Kidney (tissue), 13 donors: ENCODE measurements at regions not wholly inside any gene's neighbourhood (a gene's known extent, or its start where the extent isn't known, plus 50 kb on each side); places are given as distances from the start of the nearest gene placed in this dataset.

Experiments used
- DNase-seq, 5 donors: peaks; one replicate each; pipeline ENCODE4 v3.0.0-alpha.2; 2013 to 2020
- FAIRE-seq: peaks from 2 replicates; lab custom pipeline; 2012; peaks lifted over from hg19 to GRCh38; lab: Jason Lieb, UNC
- H3K27ac ChIP-seq, 2 donors: one replicate each; pipeline ENCODE4 v1.7.0; 2013; ENCODE audit warnings: low read depth in 2 of 2, low read length in 2 of 2, inconsistent platforms in 1 of 2
- H3K27me3 ChIP-seq: one replicate; pipeline ENCODE4 v1.7.1; 2013; ENCODE audit warnings: low read length, inconsistent platforms; ENCODE audit not compliant: control insufficient read depth, insufficient read depth
- H3K36me3 ChIP-seq, 3 donors: one replicate each; pipeline versions ENCODE4 v1.7.0 to v1.7.1; 2013; ENCODE audit warnings: low read length in 3 of 3, control low read depth in 1 of 3, inconsistent platforms in 1 of 3; ENCODE audit not compliant: insufficient read depth in 3 of 3, control insufficient read depth in 2 of 3
- H3K4me1 ChIP-seq, 3 donors: one replicate each; pipeline versions ENCODE4 v1.7.0 to v1.7.1; 2013; ENCODE audit warnings: low read length in 3 of 3, inconsistent platforms in 1 of 3, low read depth in 1 of 3; ENCODE audit not compliant: control insufficient read depth in 2 of 3, insufficient read depth in 2 of 3
- H3K4me3 ChIP-seq, 3 donors: one replicate each; pipeline versions ENCODE4 v1.7.0 to v1.8.1; 2013; ENCODE audit warnings: low read length in 3 of 3, control low read depth in 1 of 3, inconsistent platforms in 1 of 3
- H3K9ac ChIP-seq, 3 donors: one replicate each; pipeline versions ENCODE4 v1.7.0 to v1.7.1; 2013; ENCODE audit warnings: low read length in 3 of 3, control low read depth in 1 of 3, inconsistent platforms in 1 of 3
- H3K9me3 ChIP-seq, 3 donors: one replicate each; pipeline versions ENCODE4 v1.7.0 to v1.7.1; 2013; ENCODE audit warnings: low read length in 3 of 3, control low read depth in 1 of 3, inconsistent platforms in 1 of 3; ENCODE audit not compliant: control insufficient read depth in 2 of 3, insufficient read depth in 1 of 3
- intact Hi-C: fragments of 100-400 bp; cut with DNase I; formaldehyde crosslinking; loops from one replicate; pipeline ENCODE4 v1.11.1; 2022
- TF ChIP-seq, protein P1 (sequence below): IDR thresholded peaks from 3 replicates; pipeline ENCODE4 v1.5.1; 2012; ENCODE audit warnings: mild to moderate bottlenecking, moderate library complexity, borderline replicate concordance; ENCODE audit not compliant: insufficient read depth; ENCODE audit errors: extremely low read depth
- donor health status: control.
- donor health status: control.
- donor health status: control.
- donor health status: control.
- donor health status: control.
- donor health status: DM: yes; HTN: yes; CAD: no.
- donor health status: Normal renal cell carcinoma (clear cell type).

DNA sequence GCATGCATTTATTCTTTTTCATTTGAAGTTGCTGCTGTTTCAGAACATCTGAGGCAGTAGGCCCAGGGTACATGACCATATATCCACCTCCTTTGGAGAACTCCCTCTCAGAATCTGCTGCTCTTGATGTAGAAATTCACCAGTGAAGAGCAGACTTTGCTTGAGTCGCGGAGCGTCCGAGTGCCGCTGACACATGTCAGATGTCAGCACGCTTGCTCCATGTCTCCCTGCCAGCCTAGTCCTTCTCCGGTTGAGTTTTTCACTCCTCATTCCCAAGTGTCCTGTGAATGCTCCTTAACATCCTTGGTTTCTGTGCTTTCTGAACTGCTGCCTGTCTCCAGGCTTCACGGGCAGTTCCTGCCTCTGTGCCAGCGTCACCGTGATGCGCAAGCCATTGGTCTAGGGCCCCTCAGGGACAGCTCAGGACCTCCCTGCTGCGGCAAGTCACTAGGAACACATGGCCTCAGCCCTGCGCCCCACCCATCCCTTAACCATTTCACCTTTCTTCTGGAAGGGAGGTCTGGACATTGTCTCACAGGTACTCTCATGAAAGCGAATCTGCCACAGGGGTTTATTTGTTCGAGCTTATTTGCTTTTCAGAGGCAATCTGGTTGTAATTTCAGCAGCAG, 93.1 kb upstream of the RBPJ start:
- H3K9ac ChIP-seq = no peak overlapping the region
- no peaks in the 10 kb centered on the region for H3K36me3 ChIP-seq

DNA sequence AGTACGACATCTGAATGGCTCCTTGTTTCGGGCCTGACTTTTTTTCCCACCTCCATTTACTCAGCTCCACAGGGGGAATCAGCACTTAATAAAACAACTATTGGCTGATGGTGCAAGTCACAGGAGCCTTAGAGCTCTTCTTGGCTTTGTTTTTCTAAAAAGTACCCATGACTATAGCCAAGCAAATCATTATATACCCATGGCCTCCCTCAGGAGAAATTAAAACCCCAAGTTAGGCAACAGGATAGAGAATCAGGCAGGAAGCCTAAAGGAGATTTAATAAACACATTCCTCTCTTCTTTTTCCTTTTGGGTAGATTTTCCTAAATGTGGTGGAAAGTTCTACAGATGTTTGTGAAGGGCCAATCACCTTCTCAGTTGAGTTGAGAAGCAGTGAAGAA, 91.9 kb upstream of the RBPJ start:
- no peak for DNase-seq
- H3K27ac ChIP-seq = no peak overlapping the region
- H3K27me3 ChIP-seq = no peaks in the 10 kb centered on the region
- peaks cover 0 to 6% (median 0%) of the 10 kb centered on the region in 3 donors for H3K4me1 ChIP-seq
- intact Hi-C loops = no loop called here
- FAIRE-seq = no peak
- no peak overlapping the region for H3K4me3 ChIP-seq
- TF ChIP-seq, protein P1, sequence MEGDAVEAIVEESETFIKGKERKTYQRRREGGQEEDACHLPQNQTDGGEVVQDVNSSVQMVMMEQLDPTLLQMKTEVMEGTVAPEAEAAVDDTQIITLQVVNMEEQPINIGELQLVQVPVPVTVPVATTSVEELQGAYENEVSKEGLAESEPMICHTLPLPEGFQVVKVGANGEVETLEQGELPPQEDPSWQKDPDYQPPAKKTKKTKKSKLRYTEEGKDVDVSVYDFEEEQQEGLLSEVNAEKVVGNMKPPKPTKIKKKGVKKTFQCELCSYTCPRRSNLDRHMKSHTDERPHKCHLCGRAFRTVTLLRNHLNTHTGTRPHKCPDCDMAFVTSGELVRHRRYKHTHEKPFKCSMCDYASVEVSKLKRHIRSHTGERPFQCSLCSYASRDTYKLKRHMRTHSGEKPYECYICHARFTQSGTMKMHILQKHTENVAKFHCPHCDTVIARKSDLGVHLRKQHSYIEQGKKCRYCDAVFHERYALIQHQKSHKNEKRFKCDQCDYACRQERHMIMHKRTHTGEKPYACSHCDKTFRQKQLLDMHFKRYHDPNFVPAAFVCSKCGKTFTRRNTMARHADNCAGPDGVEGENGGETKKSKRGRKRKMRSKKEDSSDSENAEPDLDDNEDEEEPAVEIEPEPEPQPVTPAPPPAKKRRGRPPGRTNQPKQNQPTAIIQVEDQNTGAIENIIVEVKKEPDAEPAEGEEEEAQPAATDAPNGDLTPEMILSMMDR = no peak
- no peak overlapping the region for H3K9ac ChIP-seq
- H3K9me3 ChIP-seq = no peaks in the 10 kb centered on the region
- H3K36me3 ChIP-seq = no peaks in the 10 kb centered on the region

More for the DNA sequence above, 93.1 kb upstream of the RBPJ start:
- Histone ChIP-seq H3K4me3 (no peak overlapping the region), H3K4me1 (peaks cover 0 to 6% (median 0%) of the 10 kb centered on the region in 3 donors), H3K27me3 (no peaks in the 10 kb centered on the region), H3K9me3 (no peaks in the 10 kb centered on the region), H3K27ac (no peak overlapping the region)
- peak in 3 of 5 donors; percentile 19 to 63 (median 27) for DNase-seq
- FAIRE-seq = no peak
- TF ChIP-seq, protein P1 = no peak
- intact Hi-C loops = no loop called here

DNA sequence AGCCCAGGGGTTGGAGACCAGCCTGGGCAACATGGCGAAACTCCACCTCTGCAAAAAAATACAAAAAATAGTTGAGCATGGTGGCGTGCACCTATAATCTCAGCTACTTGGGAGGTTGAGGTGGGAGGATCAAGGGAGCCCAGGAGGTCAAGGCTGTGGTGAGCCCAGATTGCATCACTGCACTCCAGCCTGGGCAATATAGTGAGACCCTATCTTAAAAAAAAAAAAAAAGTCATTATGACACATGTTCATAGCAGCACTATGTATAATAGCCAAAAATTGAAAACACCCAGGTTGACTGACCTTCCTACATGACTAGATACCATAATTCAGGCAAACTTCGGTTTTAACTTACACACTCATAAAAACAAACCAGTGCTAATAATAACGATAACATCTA, 90.8 kb upstream of the RBPJ start:
- Histone ChIP-seq H3K4me1 (peaks cover 0 to 6% (median 0%) of the 10 kb centered on the region in 3 donors), H3K9me3 (no peaks in the 10 kb centered on the region), H3K9ac (no peak overlapping the region), H3K27me3 (no peaks in the 10 kb centered on the region), H3K27ac (no peak overlapping the region), H3K36me3 (no peaks in the 10 kb centered on the region), H3K4me3 (no peak overlapping the region)
- intact Hi-C loops = no loop called here
- TF ChIP-seq, protein P1 = no peak
- DNase-seq (no peak), FAIRE-seq (no peak)

DNA sequence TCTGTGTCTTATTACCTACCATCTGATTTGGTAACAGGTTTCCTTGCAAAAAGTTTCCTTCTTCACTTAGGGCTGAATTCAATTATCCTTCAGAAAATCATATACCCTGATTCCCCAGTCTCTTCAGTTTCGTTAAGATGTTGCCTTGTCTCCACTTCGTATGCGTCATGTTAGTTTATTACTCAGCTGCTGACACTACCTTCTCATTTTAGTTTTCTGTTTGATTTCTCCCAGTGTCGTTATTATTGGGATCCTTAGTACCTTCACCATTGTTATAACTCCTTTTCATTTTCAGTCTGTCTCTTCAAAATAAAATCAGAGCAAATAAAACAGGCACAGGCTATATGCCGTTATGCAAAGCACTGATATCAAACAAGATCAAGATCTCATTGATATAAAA, 87.5 kb upstream of the RBPJ start:
- Histone ChIP-seq H3K9me3 (no peaks in the 10 kb centered on the region), H3K27me3 (no peaks in the 10 kb centered on the region), H3K4me3 (no peak overlapping the region), H3K36me3 (no peaks in the 10 kb centered on the region), H3K9ac (no peak overlapping the region), H3K27ac (no peak overlapping the region), H3K4me1 (no peaks in the 10 kb centered on the region)
- intact Hi-C loops = no loop called here
- TF ChIP-seq, protein P1 = no peak
- no peak for FAIRE-seq
- no peak for DNase-seq
